Stomach (tissue), 8 donors: ENCODE measurements at regions not wholly inside any gene's neighbourhood (a gene's known extent, or its start where the extent isn't known, plus 50 kb on each side); places are given as distances from the start of the nearest gene placed in this dataset.

Source experiments
- DNase-seq, 2 donors: peaks; one replicate each; pipeline versions ENCODE4 v3.0.0 to v3.0.0-alpha.2; 2013 to 2019
- H3K27ac ChIP-seq, 5 donors: fragments of 200-600 bp in 4 of 5; sonication (generic) in 4 of 5; one replicate each; pipeline ENCODE4 v1.5.1; 2013 to 2019; ENCODE audit warnings: mild to moderate bottlenecking in 1 of 5, moderate library complexity in 1 of 5
- H3K27me3 ChIP-seq, 3 donors: fragments of 200-600 bp; sonication (generic); one replicate each; pipeline ENCODE4 v1.5.1; 2017 to 2019; ENCODE audit warnings: mixed run types in 1 of 3
- H3K36me3 ChIP-seq, 4 donors: fragments of 200-600 bp; sonication (generic); 1 replicate in 3 of 4; 2 replicates in 1 of 4; pipeline ENCODE4 v1.5.1; 2016 to 2019
- H3K4me1 ChIP-seq, 4 donors: fragments of 200-600 bp; sonication (generic); one replicate each; pipeline ENCODE4 v1.5.1; 2016 to 2019
- H3K4me3 ChIP-seq, 4 donors: fragments of 200-600 bp; sonication (generic) in 3 of 4; one replicate each; pipeline ENCODE4 v1.5.1; 2016 to 2019; ENCODE audit warnings: mild to moderate bottlenecking in 1 of 4
- H3K9me3 ChIP-seq, 4 donors: fragments of 200-600 bp; sonication (generic); one replicate each; pipeline ENCODE4 v1.5.1; 2016 to 2019
- EP300 ChIP-seq: sonication (generic); formaldehyde crosslinking; IDR thresholded peaks from one replicate; pipeline ENCODE4 v1.6.1; 2017; ENCODE audit warnings: antibody characterized with exemption
- POLR2A ChIP-seq, 4 donors: fragments of 450-650 bp; IDR thresholded peaks; one replicate each; pipeline ENCODE4 v1.6.1; 2016; ENCODE audit warnings: antibody characterized with exemption in 4 of 4, control low read depth in 2 of 4, mild to moderate bottlenecking in 1 of 4, moderate library complexity in 1 of 4
- POLR2AphosphoS5 ChIP-seq, 3 donors: sonication (generic); formaldehyde crosslinking; IDR thresholded peaks; one replicate each; pipeline ENCODE4 v1.6.1; 2016; ENCODE audit warnings: antibody characterized with exemption in 3 of 3
- WGBS, 5 donors: extraction: QIAGEN DNeasy Blood & Tissue Kit in 3 of 5; methylation state at CpG; one replicate each; pipeline versions ENCODE4 v1.1.5 to v1.1.7; 2013 to 2018; 5-methylcytosine and 5-hydroxymethylcytosine counted together
- intact Hi-C: fragments of 100-400 bp; cut with DNase I; formaldehyde crosslinking; loops from one replicate; pipeline ENCODE4 v1.15.1; 2023; ENCODE audit warnings: low total_unique reads
- TF ChIP-seq, protein P1 (sequence below), 7 experiments: fragments of 450-650 bp in 4 of 7; fragments of 200-600 bp in 3 of 7; sonication (generic) in 3 of 7; IDR thresholded peaks; one replicate each; pipeline ENCODE4 v1.5.1; 2016 to 2019; ENCODE audit warnings: antibody characterized with exemption in 7 of 7, control low read depth in 2 of 7, mild to moderate bottlenecking in 1 of 7
- donor health status: healthy with polysubstance abuse.
- donor health status: Bipolar disorder and iron deficiency.
- donor health status: healthy.

DNA sequence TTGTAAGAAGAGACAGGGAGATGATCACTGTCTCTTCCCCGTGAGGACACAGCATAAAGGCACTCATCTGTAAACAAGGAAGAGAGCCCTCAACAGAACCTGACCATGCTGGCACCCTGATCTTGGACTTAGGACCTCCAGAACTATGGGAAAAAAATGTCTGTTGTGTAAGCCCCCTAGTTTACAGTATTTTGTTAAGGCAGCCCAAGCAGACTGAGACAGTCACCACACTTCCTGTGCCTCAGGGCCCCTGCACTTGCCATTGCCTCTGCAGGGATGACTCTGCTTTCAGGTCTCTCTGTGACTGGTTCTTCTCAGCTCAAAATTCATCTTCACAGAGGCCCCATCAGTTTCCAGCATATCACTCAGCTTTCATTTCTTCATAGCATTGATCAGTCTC is 372.1 kb downstream of the TLE1 start:
- Histone ChIP-seq H3K4me3 (no peak overlapping the region), H3K36me3 (no peaks in the 10 kb centered on the region), H3K9me3 (no peaks in the 10 kb centered on the region), H3K27me3 (no peaks in the 10 kb centered on the region), H3K4me1 (no peaks in the 10 kb centered on the region), H3K27ac (no peak overlapping the region)
- TF ChIP-seq POLR2AphosphoS5 (IDR thresholded peaks at IDR 0.05) = no peak
- TF ChIP-seq POLR2A (IDR thresholded peaks at IDR 0.05) = no peak
- no peak for TF ChIP-seq EP300
- TF ChIP-seq, protein P1, sequence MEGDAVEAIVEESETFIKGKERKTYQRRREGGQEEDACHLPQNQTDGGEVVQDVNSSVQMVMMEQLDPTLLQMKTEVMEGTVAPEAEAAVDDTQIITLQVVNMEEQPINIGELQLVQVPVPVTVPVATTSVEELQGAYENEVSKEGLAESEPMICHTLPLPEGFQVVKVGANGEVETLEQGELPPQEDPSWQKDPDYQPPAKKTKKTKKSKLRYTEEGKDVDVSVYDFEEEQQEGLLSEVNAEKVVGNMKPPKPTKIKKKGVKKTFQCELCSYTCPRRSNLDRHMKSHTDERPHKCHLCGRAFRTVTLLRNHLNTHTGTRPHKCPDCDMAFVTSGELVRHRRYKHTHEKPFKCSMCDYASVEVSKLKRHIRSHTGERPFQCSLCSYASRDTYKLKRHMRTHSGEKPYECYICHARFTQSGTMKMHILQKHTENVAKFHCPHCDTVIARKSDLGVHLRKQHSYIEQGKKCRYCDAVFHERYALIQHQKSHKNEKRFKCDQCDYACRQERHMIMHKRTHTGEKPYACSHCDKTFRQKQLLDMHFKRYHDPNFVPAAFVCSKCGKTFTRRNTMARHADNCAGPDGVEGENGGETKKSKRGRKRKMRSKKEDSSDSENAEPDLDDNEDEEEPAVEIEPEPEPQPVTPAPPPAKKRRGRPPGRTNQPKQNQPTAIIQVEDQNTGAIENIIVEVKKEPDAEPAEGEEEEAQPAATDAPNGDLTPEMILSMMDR (IDR thresholded peaks at IDR 0.05) = no peak
- DNase-seq = no peak
- 82 to 100% (median 94%) methylated on average over 1 of the region's 1 CpG for WGBS, 5 donors
- intact Hi-C loops = no loop called here

DNA sequence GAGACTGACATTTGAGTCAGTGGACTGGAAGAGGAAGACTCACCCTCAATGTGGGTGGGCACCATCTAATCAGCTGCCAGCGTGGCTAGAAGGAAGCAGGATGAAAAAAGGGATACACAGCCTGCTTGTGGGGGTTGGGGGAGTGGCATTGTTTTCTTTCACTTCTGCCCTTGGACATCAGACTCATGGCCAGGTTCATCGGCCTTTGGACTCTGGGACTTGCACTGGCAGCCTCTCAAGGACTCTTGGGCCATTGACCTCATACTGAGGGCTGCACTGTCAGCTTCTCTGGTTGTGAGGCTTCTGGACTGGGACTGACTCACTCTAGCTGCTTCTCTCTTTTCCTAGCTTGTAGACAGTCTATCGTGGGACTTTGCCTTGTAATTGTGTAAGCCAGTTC is 374.9 kb downstream of the TLE1 start:
- no peaks in the 10 kb centered on the region for H3K4me1 ChIP-seq
- no peaks in the 10 kb centered on the region for H3K27me3 ChIP-seq
- no peaks in the 10 kb centered on the region for H3K36me3 ChIP-seq
- WGBS, 5 donors = 63 to 78% (median 68%) methylated on average over 3 of the region's 3 CpGs
- TF ChIP-seq, protein P1 (IDR thresholded peaks at IDR 0.05) = no peak
- TF ChIP-seq POLR2A (IDR thresholded peaks at IDR 0.05) = no peak
- TF ChIP-seq EP300 = no peak
- TF ChIP-seq POLR2AphosphoS5 (IDR thresholded peaks at IDR 0.05) = no peak
- H3K27ac ChIP-seq = no peak overlapping the region
- H3K4me3 ChIP-seq = no peak overlapping the region
- H3K9me3 ChIP-seq = no peaks in the 10 kb centered on the region
- intact Hi-C loops = no loop called here
- DNase-seq = peak in 1 of 2 donors; percentile 43

DNA sequence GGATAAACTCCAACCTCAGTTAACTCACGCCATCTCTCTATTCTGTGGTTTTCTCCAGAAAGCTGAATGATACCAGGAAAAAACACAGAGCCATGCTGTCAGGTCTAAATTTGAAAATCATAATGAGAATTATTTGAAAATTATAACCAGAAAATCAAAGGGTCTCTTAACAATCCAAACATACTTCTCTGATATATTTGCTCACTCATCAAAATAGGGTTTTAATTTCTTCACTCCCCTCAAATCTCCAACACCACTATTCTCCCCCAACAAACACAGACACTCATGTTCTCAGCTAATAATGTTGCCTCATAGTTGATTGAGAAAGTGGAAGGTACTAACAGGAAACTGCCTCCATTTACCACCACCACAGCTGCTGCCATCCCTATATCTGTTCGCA is 375.5 kb downstream of the TLE1 start:
- 85 to 96% (median 95%) methylated on average over 2 of the region's 2 CpGs for WGBS, 5 donors
- H3K4me3 ChIP-seq = no peak overlapping the region
- TF ChIP-seq EP300 (no peak), POLR2AphosphoS5 (IDR thresholded peaks at IDR 0.05) (no peak), POLR2A (IDR thresholded peaks at IDR 0.05) (no peak)
- TF ChIP-seq, protein P1 (IDR thresholded peaks at IDR 0.05) = no peak
- intact Hi-C loops = no loop called here
- H3K27ac ChIP-seq = no peak overlapping the region
- H3K27me3 ChIP-seq = no peaks in the 10 kb centered on the region
- no peaks in the 10 kb centered on the region for H3K9me3 ChIP-seq
- no peaks in the 10 kb centered on the region for H3K36me3 ChIP-seq
- no peak for DNase-seq
- H3K4me1 ChIP-seq = no peaks in the 10 kb centered on the region

DNA sequence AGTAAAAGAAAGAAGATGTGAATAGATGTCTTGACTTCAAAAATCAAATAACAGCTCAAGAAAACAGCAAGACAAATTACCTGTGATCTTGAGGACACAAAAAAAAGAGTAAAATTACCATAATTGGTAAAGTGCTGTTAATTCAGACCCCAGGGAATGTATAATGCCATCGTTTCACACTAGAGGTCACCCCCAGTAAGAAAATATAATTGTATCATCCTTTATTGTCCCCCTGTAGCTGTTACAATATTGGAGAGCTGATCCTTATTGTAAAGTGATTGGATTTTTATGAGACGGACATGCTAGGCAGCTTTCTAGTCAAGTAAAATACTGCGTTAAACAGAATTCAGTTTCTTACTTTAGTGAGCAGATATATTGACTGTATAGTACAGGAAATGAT is 377.0 kb downstream of the TLE1 start:
- intact Hi-C loops = no loop called here
- no peaks in the 10 kb centered on the region for H3K36me3 ChIP-seq
- no peaks in the 10 kb centered on the region for H3K27me3 ChIP-seq
- no peak overlapping the region for H3K27ac ChIP-seq
- no peak for TF ChIP-seq POLR2A (IDR thresholded peaks at IDR 0.05)
- no peak for TF ChIP-seq POLR2AphosphoS5 (IDR thresholded peaks at IDR 0.05)
- no peak for TF ChIP-seq EP300
- TF ChIP-seq, protein P1 (IDR thresholded peaks at IDR 0.05) = no peak
- peaks cover 0 to 4% (median 0%) of the 10 kb centered on the region in 4 donors for H3K9me3 ChIP-seq
- 74 to 81% (median 77%) methylated on average over 3 of the region's 3 CpGs for WGBS, 5 donors
- no peaks in the 10 kb centered on the region for H3K4me1 ChIP-seq
- H3K4me3 ChIP-seq = no peak overlapping the region
- no peak for DNase-seq
